HG02623 (cell line): ENCODE measurements at regions not wholly inside any gene's neighbourhood (a gene's known extent, or its start where the extent isn't known, plus 50 kb on each side); places are given as distances from the start of the nearest gene placed in this dataset.

Source experiments
- ATAC-seq: cut with Tn5 transposase; IDR thresholded peaks from one replicate; pipeline ENCODE4 v1.9.1; 2021; ENCODE audit warnings: moderate library complexity; ENCODE audit not compliant: unreplicated experiment

- no peak for ATAC-seq
Observed at GRCh38 chr14:98606041-98606640, 665.9 kb downstream of the BCL11B start.

DNA sequence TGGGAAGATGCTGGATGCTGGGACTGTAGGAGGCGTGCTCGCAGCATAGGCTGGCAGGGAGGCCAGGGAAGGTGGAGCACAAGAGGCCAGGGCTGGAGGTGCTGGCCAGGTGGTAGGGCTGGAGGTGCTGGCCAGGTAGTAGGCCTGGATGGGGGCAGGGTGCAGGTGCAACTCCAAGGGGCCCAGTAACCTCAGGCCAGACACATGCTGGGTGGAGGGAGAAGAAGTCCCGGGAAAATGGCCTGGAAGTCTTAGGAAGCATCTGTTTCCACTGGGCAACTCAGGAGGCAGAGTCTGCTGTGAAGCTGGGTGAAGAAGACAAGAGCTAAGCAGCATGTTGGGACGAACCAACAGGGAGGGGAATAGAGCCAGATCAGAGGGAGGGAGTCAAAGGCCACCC lies 665.2 kb downstream of the BCL11B start:
- ATAC-seq, result no peak

DNA sequence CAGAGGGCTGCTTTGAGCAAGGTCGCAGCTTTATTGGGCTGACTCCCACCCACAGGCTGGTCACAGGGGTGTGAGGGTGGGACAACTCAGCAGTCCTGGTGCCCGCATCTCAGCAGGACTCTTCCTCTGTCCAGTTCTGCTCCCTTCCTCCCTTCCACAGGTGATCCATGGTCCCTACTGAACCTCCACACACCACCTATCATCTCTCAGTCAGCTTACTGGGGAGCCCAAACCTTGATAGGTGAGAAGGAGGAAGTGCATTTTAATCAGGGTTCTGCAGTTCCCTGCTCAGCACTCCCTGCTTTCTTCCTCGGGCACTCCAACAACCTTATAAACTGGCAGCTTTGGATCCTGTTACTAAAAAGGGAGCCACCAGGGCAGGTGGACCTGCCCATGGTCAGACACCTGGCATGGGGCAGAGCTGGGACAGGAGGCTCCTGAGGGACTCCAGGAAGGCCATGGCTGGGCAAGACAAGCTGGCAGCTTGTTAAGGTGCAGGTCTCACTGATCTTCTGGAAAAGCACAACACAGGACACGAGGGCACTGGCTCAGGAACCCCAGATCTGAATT lies 664.6 kb downstream of the BCL11B start:
- ATAC-seq, result no peak

DNA sequence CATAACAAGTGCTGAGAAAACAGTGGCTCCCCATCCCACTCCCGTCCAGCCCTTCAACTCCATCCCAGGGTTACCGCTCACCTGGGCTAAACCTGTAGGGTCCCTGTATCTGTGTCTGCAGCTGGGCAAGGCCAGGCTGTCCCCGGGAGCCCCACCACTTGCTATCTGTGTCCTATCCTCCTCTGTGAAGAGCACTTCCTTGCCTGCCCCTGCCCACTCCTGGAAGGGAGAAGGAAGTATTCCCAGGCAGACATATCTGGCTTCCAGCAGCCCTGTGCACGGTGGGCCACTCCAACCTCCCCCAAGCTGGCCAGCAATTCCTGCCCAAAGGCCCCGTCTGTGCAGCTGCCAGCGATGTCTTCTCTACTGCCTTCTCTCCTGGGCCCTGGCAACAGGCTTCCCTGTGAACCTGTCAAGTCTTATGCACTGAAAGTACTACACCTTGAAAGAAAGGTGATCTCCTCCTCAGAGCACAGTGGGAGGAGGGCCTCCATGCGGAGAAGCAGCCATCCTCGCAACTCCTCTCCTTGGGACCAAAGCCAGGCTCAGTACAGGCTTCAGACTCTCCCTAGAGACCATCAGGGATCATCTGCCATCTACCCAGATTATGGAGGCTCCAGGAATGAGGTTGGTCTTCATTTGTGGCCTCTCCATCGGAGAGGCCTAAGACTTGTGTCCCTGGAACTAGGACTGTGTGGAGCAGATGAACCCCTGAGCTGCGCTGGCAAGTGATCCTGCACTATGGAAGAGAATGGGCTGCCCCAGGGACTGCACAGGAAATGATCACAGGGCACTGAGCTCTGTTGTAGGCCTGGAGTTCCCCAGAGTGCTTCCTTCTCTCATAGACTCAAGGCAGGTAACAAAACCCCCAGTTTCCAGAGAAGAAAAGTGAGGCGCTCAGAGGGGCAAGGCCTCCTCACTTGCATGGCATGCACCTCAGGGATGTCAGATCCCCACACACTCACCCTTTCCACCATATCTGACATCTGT lies 663.6 kb downstream of the BCL11B start:
- ATAC-seq, result no peak

DNA sequence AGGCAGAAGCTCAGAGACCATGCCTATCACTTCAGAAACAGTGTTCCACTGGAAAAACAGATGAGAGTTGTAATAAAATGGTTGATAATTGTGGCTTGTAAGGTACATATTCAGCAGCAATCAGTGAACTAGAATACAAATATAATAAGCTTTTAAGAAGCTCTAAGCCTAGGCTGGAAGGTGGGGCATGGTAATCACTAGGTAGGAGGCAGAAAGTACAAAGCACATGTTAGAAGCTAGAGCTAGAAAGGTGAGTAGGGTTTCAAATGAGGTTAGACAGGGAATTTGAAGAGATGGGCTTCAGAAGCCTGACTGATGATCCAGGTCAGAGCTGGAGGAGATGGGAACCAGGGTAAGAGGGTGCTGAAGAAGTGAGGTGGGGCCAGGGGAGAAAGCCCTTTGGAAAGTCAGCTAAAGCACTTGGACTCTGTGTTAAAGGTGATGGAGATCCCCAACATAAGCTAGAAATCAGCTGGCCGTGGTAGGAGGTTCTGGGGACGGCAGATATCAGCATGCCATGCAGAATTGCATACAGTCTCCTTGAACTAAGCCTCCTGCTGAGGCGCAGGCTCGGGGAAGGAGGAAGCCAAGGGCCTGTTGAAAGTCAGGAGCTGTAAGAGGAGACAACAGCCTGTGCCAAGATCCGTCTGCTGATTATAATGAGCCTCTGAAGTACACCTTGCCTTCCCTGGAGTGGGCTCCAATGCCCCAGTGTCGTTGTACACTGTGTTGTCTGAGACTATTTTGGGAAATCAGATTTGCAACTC lies 659.4 kb downstream of the BCL11B start:
- no peak for ATAC-seq

- no peak for ATAC-seq
Observed at GRCh38 chr14:98614741-98615140, 657.3 kb downstream of the BCL11B start.

DNA sequence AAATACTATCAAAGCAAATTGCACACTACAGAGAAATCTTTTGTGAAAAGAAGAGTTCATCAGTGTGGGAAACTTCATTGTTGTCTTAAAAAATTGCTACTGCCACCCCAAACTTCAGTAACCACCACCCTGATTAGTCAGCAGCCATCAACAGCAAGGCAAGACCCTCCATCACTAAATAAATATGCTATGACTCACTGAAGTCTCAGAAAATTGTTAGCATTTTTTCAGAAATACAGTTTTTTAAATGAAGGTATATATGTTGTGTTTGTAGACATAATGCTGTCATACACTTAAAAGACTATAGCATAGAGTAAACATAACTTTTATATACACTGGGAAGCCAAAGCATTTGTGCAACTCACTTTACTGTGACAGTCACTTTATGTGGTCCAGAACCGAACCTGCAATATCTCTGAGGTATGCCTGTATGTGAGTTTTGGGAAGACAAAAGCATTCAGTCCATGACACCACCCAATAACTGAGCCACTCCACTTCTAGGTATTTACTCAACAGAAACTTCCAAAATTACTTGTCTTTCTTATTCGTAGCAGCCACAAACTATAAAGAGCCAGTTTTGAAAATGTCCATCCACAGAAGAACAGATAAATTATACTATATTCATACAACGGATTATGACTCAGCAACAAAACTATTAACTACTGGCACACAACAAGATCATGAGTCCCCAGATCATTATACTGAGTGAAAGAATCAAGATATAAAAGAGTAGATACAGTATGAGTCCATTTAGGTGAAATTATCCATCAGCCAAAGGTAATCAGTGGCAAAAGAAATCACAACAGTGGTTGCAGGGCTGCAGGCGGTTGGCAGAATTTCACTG lies 649.6 kb downstream of the BCL11B start:
- no peak for ATAC-seq

- no peak for ATAC-seq
Observed at GRCh38 chr14:98623788-98624415, 648.1 kb downstream of the BCL11B start.

- ATAC-seq, result no peak
Observed at GRCh38 chr14:98633380-98633779, 638.6 kb downstream of the BCL11B start.

GRCh38 chr14:98634043-98634820 lies 637.8 kb downstream of the BCL11B start:
- no peak for ATAC-seq

DNA sequence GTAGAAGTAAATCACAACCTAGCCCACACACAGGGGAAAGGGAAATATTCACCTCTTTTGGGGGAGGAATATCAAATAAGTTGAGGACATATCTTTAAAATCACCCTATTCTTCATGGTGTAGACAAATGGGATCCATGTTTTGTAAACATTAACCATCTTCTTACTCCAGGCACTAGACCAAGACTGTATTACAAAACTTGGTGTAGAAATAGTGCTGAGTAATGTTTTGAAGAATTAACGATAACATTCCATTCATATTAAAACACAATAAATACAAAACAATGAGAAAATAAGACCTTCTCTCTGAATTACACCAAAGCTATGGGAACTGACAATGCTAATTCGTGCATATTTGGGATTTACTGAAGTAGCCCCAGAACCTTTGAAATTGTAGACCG lies 633.6 kb downstream of the BCL11B start:
- no peak for ATAC-seq

DNA sequence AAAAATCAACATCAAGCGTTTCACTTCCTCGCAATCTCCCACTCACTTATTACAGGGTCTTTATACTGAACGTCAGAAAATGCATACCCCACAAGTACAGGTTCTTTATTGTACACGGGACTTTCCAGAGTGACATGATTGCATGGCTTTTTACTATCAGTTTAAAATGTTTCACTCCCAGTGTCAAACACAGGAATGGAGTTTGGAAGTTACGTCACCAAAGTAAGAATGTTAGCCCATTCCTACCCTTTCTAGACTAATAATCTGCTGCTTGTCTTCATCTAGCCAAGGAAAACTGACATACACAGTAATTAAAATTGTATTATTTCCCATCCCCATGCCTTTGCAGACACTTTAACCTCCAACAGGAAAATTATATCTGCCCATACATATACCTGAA lies 624.2 kb downstream of the BCL11B start:
- no peak for ATAC-seq

GRCh38 chr14:98651037-98651436 lies 621.0 kb downstream of the BCL11B start:
- no peak for ATAC-seq

GRCh38 chr14:98665007-98665406 lies 607.0 kb downstream of the BCL11B start:
- no peak for ATAC-seq

DNA sequence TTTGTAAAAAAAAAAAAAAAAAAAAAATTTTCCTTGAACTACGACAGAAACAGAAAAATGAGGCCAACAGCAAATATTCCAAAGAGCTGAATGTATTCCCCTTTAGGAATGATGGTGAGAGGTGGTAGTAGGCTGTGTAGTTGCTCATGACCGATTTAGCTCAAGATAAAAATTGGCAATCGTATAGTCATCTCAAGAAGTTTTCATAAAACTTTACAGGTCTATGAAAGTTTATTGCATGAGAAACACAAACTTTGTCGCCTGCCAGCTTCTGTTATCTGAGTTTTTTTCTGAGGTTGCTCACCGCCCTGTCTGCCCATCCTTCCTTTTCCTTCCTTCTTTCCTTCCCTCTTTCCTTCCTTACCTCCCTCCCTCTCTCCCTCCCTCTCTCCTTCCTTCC lies 605.5 kb downstream of the BCL11B start:
- ATAC-seq, result no peak

- no peak for ATAC-seq
Observed at GRCh38 chr14:98682033-98682432, 590.0 kb downstream of the BCL11B start.

DNA sequence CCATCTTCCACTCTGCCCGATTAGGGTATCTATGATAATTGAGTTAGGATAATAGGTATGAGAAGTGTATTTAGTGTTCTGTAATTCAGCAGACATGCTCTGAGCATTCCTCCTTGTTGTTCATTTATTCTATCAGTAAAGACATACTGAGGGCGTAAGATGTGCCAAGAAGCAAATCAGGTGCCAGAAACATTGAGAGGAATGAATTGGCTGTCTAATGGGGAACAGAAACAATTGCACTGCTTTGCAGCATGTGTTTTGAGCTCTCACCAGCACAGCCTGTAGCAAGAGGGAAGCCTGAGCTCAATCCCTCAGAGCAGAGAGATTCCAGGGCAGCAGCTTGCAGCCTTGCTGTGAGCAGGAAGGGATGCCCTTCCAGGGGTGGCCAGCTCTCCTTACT lies 589.3 kb downstream of the BCL11B start:
- ATAC-seq, result no peak

- ATAC-seq, result no peak
Observed at GRCh38 chr14:98684468-98684867, 587.5 kb downstream of the BCL11B start.

- no peak for ATAC-seq
Observed at GRCh38 chr14:98685725-98686124, 586.3 kb downstream of the BCL11B start.
